Neural progenitor cell (in vitro differentiated cells): ENCODE measurements at regions not wholly inside any gene's neighbourhood (a gene's known extent, or its start where the extent isn't known, plus 50 kb on each side); places are given as distances from the start of the nearest gene placed in this dataset.

Experiments
- DNase-seq: peaks from one replicate; pipeline ENCODE4 v3.0.0-alpha.2; 2016; ENCODE audit warnings: low spot score
- H2AFZ ChIP-seq: fragments of 200-600 bp; sonication (generic); replicated peaks from 2 replicates; pipeline ENCODE4 v1.6.1; 2016; ENCODE audit warnings: antibody characterized with exemption
- H3F3A ChIP-seq: fragments of 200-600 bp; sonication (generic); 2 replicates; pipeline ENCODE4 v1.6.1; 2016; ENCODE audit warnings: antibody characterized with exemption, low read depth
- H3K27ac ChIP-seq: fragments of 200-600 bp; sonication (generic); 2 replicates; pipeline ENCODE4 v1.5.1; 2016; ENCODE audit warnings: mild to moderate bottlenecking
- H3K27me3 ChIP-seq: fragments of 200-600 bp; sonication (generic); 2 replicates; pipeline ENCODE4 v1.6.1; 2016; ENCODE audit warnings: mild to moderate bottlenecking, moderate library complexity
- H3K36me3 ChIP-seq: fragments of 200-600 bp; sonication (generic); 2 replicates; pipeline ENCODE4 v1.5.1; 2016
- H3K4me1 ChIP-seq: fragments of 200-600 bp; sonication (generic); 2 replicates; pipeline ENCODE4 v1.6.1; 2016; ENCODE audit warnings: mixed run types
- H3K4me2 ChIP-seq: fragments of 200-600 bp; sonication (generic); 2 replicates; pipeline ENCODE4 v1.6.1; 2016
- H3K4me3 ChIP-seq: fragments of 200-600 bp; sonication (generic); 2 replicates; pipeline ENCODE4 v1.5.1; 2016
- H3K79me2 ChIP-seq: fragments of 200-600 bp; sonication (generic); 2 replicates; pipeline ENCODE4 v1.6.1; 2016; ENCODE audit warnings: low read depth
- H3K9ac ChIP-seq: fragments of 200-600 bp; sonication (generic); 2 replicates; pipeline ENCODE4 v1.6.1; 2016
- H3K9me3 ChIP-seq: fragments of 200-600 bp; sonication (generic); 2 replicates; pipeline ENCODE4 v1.5.1; 2016; ENCODE audit warnings: low read depth
- H4K20me1 ChIP-seq: fragments of 200-600 bp; sonication (generic); 2 replicates; pipeline ENCODE4 v1.6.1; 2016; ENCODE audit warnings: low read depth
- H3K27ac Mint-ChIP-seq: 3 replicates; pipeline ENCODE4 v1.8.0; 2021; ENCODE audit warnings: mixed read lengths
- H3K27me3 Mint-ChIP-seq: 2 replicates; pipeline ENCODE4 v1.8.0; 2022; ENCODE audit warnings: low read depth, mild to moderate bottlenecking, inconsistent platforms, moderate library complexity, mixed read lengths; ENCODE audit not compliant: insufficient read depth
- H3K36me3 Mint-ChIP-seq: 3 replicates; pipeline ENCODE4 v1.8.0; 2021; ENCODE audit warnings: mixed read lengths
- H3K4me1 Mint-ChIP-seq: 3 replicates; pipeline ENCODE4 v1.8.0; 2021; ENCODE audit warnings: mixed read lengths
- H3K4me3 Mint-ChIP-seq: 3 replicates; pipeline ENCODE4 v1.8.0; 2021; ENCODE audit warnings: mild to moderate bottlenecking, moderate library complexity, mixed read lengths
- H3K9me3 Mint-ChIP-seq: 3 replicates; pipeline ENCODE4 v1.8.0; 2020; ENCODE audit warnings: mixed read lengths
- EZH2 ChIP-seq: fragments of 200-600 bp; sonication (generic); IDR thresholded peaks from 2 replicates; pipeline ENCODE4 v1.6.1; 2017; ENCODE audit warnings: antibody characterized with exemption, mild to moderate bottlenecking, moderate library complexity
- EZH2phosphoT487 ChIP-seq: fragments of 200-600 bp; sonication (generic); IDR thresholded peaks from 2 replicates; pipeline ENCODE4 v1.6.1; 2017; ENCODE audit warnings: antibody characterized with exemption
- TF ChIP-seq, protein P1 (sequence below): fragments of 200-600 bp; sonication (generic); IDR thresholded peaks from 2 replicates; pipeline ENCODE4 v1.5.1; 2017; ENCODE audit warnings: antibody characterized with exemption, mild to moderate bottlenecking

DNA sequence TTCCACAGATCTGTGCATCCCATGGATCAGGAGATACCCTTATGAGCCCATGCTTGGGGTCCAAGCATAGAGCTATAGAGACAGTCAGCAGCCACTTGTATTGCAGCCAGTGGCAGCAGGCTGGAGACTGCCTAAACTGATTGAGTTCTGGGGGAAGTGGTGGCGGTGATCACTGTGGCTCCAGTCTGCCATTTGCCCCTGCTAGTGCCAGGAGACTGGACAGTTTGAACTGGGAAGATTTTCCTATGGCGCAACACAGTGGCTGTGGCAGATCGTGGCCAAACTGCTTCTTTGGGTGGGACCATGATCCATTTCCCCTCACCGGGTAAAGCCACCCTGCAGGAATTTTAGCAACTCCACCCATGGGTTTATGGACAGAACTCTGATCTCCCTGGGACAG lies 679.7 kb upstream of the SEMA3D start:
- H3K4me3 ChIP-seq: no peak overlapping the region
- no peak overlapping the region for H3K27ac Mint-ChIP-seq
- no peak overlapping the region for H2AFZ ChIP-seq
- peaks cover 3% of the 10 kb centered on the region for H3K27me3 Mint-ChIP-seq
- H3F3A ChIP-seq: no peaks in the 10 kb centered on the region
- H3K4me3 Mint-ChIP-seq: no peak overlapping the region
- H3K27me3 ChIP-seq: no peaks in the 10 kb centered on the region
- TF ChIP-seq EZH2: no peak
- no peak for TF ChIP-seq EZH2phosphoT487
- H3K36me3 ChIP-seq: no peaks in the 10 kb centered on the region
- H3K4me1 Mint-ChIP-seq: no peaks in the 10 kb centered on the region
- H3K9ac ChIP-seq: no peak overlapping the region
- H3K4me1 ChIP-seq: no peaks in the 10 kb centered on the region
- H3K9me3 Mint-ChIP-seq: peaks cover 16% of the 10 kb centered on the region
- no peaks in the 10 kb centered on the region for H3K36me3 Mint-ChIP-seq
- H3K27ac ChIP-seq: no peak overlapping the region
- no peak for DNase-seq
- H3K79me2 ChIP-seq: no peaks in the 10 kb centered on the region
- H3K4me2 ChIP-seq: no peak overlapping the region
- H3K9me3 ChIP-seq: no peaks in the 10 kb centered on the region
- no peaks in the 10 kb centered on the region for H4K20me1 ChIP-seq

DNA sequence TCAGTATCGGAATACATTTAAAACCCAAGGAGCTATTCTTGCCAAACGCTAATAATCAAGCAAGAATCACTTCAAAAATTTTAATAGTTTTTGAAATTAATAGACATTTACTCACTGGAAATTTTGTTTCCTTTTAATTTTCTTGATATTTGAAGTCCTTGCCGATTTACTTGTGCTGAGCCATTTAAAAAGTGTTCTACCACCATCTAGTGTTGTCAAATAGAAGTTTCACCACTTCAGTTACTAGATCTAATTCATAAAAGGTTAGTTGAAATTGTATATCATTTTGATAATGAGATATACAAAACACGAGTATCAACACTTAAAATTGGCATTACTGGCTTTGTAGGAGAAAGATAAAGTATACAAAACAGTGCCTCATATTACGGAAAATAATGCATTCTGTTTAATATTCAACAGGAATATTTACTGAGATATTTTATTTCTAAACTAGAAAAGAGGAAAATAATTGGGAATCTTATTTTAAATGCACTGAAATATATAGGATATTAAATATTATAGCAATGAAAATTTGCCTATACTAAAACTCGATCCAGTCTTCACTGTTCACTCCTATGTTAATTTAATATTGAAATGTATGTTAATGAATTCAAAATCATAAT lies 664.8 kb upstream of the SEMA3D start:
- no peaks in the 10 kb centered on the region for H3K27me3 ChIP-seq
- no peaks in the 10 kb centered on the region for H3K79me2 ChIP-seq
- Mint-ChIP-seq H3K9me3 (no peaks in the 10 kb centered on the region), H3K36me3 (no peaks in the 10 kb centered on the region), H3K27ac (no peak overlapping the region), H3K4me3 (no peak overlapping the region), H3K27me3 (no peaks in the 10 kb centered on the region), H3K4me1 (peaks cover 13% of the 10 kb centered on the region)
- H3K27ac ChIP-seq: no peak overlapping the region
- H3F3A ChIP-seq: no peaks in the 10 kb centered on the region
- H3K36me3 ChIP-seq: no peaks in the 10 kb centered on the region
- H3K9me3 ChIP-seq: no peaks in the 10 kb centered on the region
- TF ChIP-seq EZH2phosphoT487: no peak
- TF ChIP-seq, protein P1, sequence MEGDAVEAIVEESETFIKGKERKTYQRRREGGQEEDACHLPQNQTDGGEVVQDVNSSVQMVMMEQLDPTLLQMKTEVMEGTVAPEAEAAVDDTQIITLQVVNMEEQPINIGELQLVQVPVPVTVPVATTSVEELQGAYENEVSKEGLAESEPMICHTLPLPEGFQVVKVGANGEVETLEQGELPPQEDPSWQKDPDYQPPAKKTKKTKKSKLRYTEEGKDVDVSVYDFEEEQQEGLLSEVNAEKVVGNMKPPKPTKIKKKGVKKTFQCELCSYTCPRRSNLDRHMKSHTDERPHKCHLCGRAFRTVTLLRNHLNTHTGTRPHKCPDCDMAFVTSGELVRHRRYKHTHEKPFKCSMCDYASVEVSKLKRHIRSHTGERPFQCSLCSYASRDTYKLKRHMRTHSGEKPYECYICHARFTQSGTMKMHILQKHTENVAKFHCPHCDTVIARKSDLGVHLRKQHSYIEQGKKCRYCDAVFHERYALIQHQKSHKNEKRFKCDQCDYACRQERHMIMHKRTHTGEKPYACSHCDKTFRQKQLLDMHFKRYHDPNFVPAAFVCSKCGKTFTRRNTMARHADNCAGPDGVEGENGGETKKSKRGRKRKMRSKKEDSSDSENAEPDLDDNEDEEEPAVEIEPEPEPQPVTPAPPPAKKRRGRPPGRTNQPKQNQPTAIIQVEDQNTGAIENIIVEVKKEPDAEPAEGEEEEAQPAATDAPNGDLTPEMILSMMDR: peak; percentile 70
- no peak overlapping the region for H3K4me3 ChIP-seq
- H3K9ac ChIP-seq: no peak overlapping the region
- no peak overlapping the region for H2AFZ ChIP-seq
- DNase-seq: peak; percentile 25
- H3K4me1 ChIP-seq: no peaks in the 10 kb centered on the region
- H3K4me2 ChIP-seq: no peak overlapping the region
- no peaks in the 10 kb centered on the region for H4K20me1 ChIP-seq

DNA sequence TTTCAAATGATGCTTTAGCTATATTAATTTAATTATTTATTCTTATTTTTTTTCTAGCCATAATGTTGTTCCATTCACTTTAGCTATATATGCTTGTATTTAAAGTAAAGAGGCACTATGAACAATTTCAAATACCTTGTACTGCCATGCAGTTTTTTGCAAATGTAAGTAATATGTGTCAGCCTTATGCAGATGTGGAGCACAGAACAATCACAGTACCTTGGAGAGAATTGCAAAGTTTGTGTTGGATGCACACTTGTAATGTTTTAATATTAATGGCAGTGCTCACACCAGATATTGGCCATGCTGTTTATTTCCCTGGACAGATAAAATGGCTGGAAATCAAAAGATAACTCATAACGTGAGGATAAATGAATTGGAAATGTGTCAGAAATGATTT lies 663.5 kb upstream of the SEMA3D start:
- H2AFZ ChIP-seq: no peak overlapping the region
- H3K36me3 ChIP-seq: no peaks in the 10 kb centered on the region
- H3K27me3 ChIP-seq: no peaks in the 10 kb centered on the region
- H4K20me1 ChIP-seq: no peaks in the 10 kb centered on the region
- Mint-ChIP-seq H3K4me1 (peaks cover 13% of the 10 kb centered on the region), H3K27me3 (no peaks in the 10 kb centered on the region), H3K36me3 (no peaks in the 10 kb centered on the region), H3K4me3 (no peak overlapping the region), H3K27ac (no peak overlapping the region), H3K9me3 (no peaks in the 10 kb centered on the region)
- H3K9me3 ChIP-seq: no peaks in the 10 kb centered on the region
- no peak overlapping the region for H3K4me3 ChIP-seq
- no peak overlapping the region for H3K27ac ChIP-seq
- no peak overlapping the region for H3K9ac ChIP-seq
- H3K4me1 ChIP-seq: no peaks in the 10 kb centered on the region
- TF ChIP-seq, protein P1: no peak
- no peak for TF ChIP-seq EZH2
- TF ChIP-seq EZH2phosphoT487: no peak
- no peak for DNase-seq
- H3K4me2 ChIP-seq: no peak overlapping the region
- H3K79me2 ChIP-seq: no peaks in the 10 kb centered on the region
- no peaks in the 10 kb centered on the region for H3F3A ChIP-seq

DNA sequence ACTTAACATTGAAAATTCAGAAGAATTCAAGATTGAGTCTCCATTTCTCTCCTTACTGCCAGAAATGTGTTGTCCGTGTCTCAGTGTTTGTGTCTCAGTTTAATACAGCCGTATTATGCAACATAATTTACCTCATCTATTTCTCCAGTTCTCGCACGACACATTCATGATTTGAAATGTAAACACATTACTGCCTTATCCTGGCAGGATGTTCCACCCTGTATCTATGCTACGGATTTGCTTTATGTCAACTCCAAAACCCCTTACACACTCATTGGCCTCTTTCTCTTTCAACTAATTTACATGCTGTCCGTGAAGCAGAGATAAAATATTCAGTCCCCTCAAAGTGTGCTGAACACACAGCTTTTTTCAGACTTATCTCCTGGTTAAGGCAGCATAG lies 653.7 kb upstream of the SEMA3D start:
- no peak for TF ChIP-seq EZH2phosphoT487
- no peak for TF ChIP-seq EZH2
- TF ChIP-seq, protein P1: no peak
- Histone ChIP-seq H2AFZ (no peak overlapping the region), H3K4me1 (no peaks in the 10 kb centered on the region), H3F3A (no peaks in the 10 kb centered on the region), H3K9ac (no peak overlapping the region), H4K20me1 (no peaks in the 10 kb centered on the region), H3K79me2 (no peaks in the 10 kb centered on the region), H3K27me3 (no peaks in the 10 kb centered on the region), H3K36me3 (no peaks in the 10 kb centered on the region), H3K9me3 (no peaks in the 10 kb centered on the region), H3K4me3 (no peak overlapping the region), H3K4me2 (no peak overlapping the region), H3K27ac (no peak overlapping the region)
- Mint-ChIP-seq H3K9me3 (peaks cover 3% of the 10 kb centered on the region), H3K36me3 (no peaks in the 10 kb centered on the region), H3K4me3 (no peak overlapping the region), H3K27me3 (peaks cover 2% of the 10 kb centered on the region), H3K27ac (no peak overlapping the region), H3K4me1 (peaks cover 4% of the 10 kb centered on the region)
- no peak for DNase-seq
